GM19239 (cell line): ENCODE measurements at regions not wholly inside any gene's neighbourhood (a gene's known extent, or its start where the extent isn't known, plus 50 kb on each side); places are given as distances from the start of the nearest gene placed in this dataset.
"Not testable (repeated sequence)": the region's sequence is repeated elsewhere in the genome, so short reads cannot be mapped to it uniquely, and the experiment has no call there.

Experiments
- DNase-seq: peaks from one replicate; pipeline ENCODE4 v3.0.0; 2011; ENCODE audit warnings: low spot score; ENCODE audit not compliant: insufficient read length
- FAIRE-seq: peaks from 2 replicates; lab custom pipeline; 2011; peaks lifted over from hg19 to GRCh38; lab: Jason Lieb, UNC

GRCh38 chr9:42862465-42862864, 679.0 kb downstream of the SPATA31A6 start:
- FAIRE-seq, DNase-seq: not testable (repeated sequence)
